GM12891 (cell line): ENCODE measurements at regions not wholly inside any gene's neighbourhood (a gene's known extent, or its start where the extent isn't known, plus 50 kb on each side); places are given as distances from the start of the nearest gene placed in this dataset.

ENCODE experiments used
- POLR2A ChIP-seq: IDR thresholded peaks from 2 replicates; pipeline ENCODE4 v1.6.1; 2011; ENCODE audit warnings: low read depth, low read length, control low read depth
- POLR2AphosphoS5 ChIP-seq: IDR thresholded peaks from 2 replicates; pipeline ENCODE4 v1.6.1; 2011; ENCODE audit warnings: low read depth, low read length, control low read depth
- TAF1 ChIP-seq: IDR thresholded peaks from 2 replicates; pipeline ENCODE4 v1.6.1; 2011; ENCODE audit warnings: low read depth, low read length, control low read depth

DNA sequence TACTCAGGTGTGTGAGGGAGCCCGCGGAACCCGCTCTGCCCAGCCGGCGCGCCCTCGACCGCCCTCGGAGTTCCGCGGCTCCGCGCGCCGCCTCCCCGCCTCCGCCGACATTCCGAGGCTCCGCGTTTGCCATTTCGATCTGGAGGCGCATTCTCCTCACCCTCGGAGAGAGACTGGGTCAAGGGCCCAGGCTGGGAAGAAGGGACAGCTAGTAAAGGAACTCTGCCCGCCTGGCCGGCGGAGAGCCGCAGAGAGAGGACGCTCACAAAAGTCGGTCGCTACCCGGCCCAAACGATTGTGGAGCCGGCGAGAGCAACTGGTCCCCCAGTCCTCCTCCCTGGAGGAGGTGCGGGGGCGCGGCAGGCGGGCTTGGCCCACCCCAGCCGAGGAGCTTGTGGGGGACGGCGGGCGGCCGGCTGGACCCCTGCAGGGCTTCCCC is 74.5 kb upstream of the LEP start:
- TF ChIP-seq TAF1 (no peak), POLR2AphosphoS5 (no peak), POLR2A (no peak)
